ENCODE measurements at regions not wholly inside any gene's neighbourhood (a gene's known extent, or its start where the extent isn't known, plus 50 kb on each side); places are given as distances from the start of the nearest gene placed in this dataset.

- no peaks in the 10 kb centered on the region for H3K27me3 ChIP-seq
- H3K27ac ChIP-seq = no peak overlapping the region
- no peak overlapping the region for H3K4me2 ChIP-seq
- H4K20me1 ChIP-seq = no peaks in the 10 kb centered on the region
- no peak for TF ChIP-seq Cebpa-rat (IDR thresholded peaks at IDR 0.05)
- no peak overlapping the region for H3K9ac ChIP-seq
- H3K4me1 ChIP-seq = peaks cover 40% of the 10 kb centered on the region
- no peak overlapping the region for H3K4me3 ChIP-seq
- H3K36me3 ChIP-seq = no peaks in the 10 kb centered on the region
- H3K9me3 ChIP-seq = no peaks in the 10 kb centered on the region
These were observed 102.6 kb upstream of the GPR26 start for GRCh38 chr10:123563581-123563855.

GRCh38 chr10:123563994-123564393 is 102.2 kb upstream of the GPR26 start:
- Histone ChIP-seq H3K27ac (no peak overlapping the region), H3K4me2 (no peak overlapping the region), H3K4me1 (peaks cover 36% of the 10 kb centered on the region), H3K4me3 (no peak overlapping the region), H3K9ac (no peak overlapping the region), H3K36me3 (no peaks in the 10 kb centered on the region), H3K9me3 (no peaks in the 10 kb centered on the region), H3K27me3 (no peaks in the 10 kb centered on the region), H4K20me1 (no peaks in the 10 kb centered on the region)
- TF ChIP-seq Cebpa-rat (IDR thresholded peaks at IDR 0.05) = no peak

- H3K36me3 ChIP-seq = no peaks in the 10 kb centered on the region
- H3K4me2 ChIP-seq = no peak overlapping the region
- H3K27me3 ChIP-seq = no peaks in the 10 kb centered on the region
- H3K4me1 ChIP-seq = peaks cover 36% of the 10 kb centered on the region
- no peak overlapping the region for H3K27ac ChIP-seq
- TF ChIP-seq Cebpa-rat (IDR thresholded peaks at IDR 0.05) = no peak
- H3K9ac ChIP-seq = no peak overlapping the region
- H3K9me3 ChIP-seq = no peaks in the 10 kb centered on the region
- no peak overlapping the region for H3K4me3 ChIP-seq
- no peaks in the 10 kb centered on the region for H4K20me1 ChIP-seq
These were observed 101.5 kb upstream of the GPR26 start for GRCh38 chr10:123564631-123565030.

DNA sequence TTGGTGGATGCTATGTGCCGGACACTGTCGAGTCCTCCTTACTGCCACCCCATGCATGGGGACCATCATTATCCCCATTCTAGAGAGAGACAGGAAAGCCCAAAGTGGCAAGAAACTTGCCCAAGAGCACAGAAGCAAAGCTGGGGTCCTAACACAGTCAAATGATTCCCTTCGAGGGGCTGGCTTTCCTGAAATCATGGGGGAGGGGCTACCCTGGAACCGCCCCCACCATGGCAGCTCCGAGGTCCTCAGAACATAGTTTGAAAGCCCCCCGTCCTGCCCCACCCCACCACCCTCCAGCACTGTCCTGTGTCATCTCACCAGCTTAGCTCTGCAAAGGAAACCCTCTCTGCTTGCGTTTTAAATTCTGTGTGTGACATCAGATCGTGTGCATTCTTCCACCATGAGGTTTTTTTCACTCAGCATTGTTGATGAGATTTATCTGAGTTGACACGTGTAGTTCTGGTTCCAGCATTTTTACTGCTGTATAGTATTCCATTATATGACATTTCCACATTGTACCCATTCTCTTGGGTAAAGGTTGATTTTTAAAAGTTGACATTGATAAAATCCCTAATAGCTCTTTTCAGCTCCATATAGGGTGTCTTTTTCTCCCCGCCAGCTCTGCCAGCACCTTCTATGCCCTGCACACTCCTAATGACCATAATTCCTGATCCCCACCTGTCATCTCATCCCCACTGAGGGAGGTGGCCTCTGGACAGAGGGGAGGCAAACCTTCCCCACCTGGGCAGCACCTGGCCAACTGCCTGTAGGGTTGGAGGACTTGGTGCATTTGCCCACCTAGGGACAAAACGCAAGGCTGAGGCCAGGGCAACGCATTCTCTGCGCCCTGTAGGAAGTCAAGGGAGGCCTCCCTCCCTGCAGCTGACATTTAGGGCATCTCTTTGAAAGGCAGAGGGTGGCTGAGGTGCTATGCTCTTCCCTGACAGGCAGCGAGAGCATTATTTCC is 100.2 kb upstream of the GPR26 start:
- H4K20me1 ChIP-seq = no peaks in the 10 kb centered on the region
- no peak for TF ChIP-seq Cebpa-rat (IDR thresholded peaks at IDR 0.05)
- no peak overlapping the region for H3K4me3 ChIP-seq
- no peak overlapping the region for H3K27ac ChIP-seq
- no peaks in the 10 kb centered on the region for H3K36me3 ChIP-seq
- H3K27me3 ChIP-seq = no peaks in the 10 kb centered on the region
- H3K9ac ChIP-seq = no peak overlapping the region
- H3K4me2 ChIP-seq = no peak overlapping the region
- H3K9me3 ChIP-seq = no peaks in the 10 kb centered on the region
- peaks cover 36% of the 10 kb centered on the region for H3K4me1 ChIP-seq

DNA sequence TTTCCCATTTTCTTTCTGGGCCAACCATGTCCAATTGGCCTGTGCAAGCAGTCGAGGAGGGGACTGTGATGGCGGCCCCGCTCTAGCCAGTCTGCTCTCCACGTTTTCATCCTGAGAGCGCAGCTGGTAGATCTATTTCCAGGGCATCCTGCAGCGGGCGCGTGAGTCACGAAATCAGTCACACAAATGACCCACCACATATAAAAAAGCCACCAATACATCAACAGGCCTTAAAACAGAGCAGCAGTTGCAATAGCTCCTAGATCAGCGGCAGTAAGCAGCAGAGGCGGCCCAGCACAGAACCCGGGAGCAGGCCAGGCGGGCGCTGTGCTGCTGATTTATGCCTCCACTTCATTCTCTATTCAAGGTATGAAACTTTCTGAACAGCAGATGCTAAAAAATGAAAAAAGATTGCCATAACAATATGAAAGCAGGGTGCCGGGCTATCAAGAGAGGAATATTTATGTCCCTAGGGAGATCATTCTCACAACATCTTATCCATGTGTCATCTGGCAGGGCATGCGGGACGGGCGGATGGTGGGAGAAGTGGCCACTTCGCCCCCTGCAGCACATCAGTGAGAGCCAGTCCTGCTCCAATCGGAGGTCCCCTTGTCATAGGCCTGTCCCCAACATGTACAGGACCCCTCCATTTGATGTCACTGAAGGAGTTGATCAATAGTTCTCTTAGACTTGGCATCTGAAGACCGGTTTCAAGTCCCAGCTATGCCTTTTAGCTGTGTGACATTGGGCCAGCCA is 98.0 kb upstream of the GPR26 start:
- TF ChIP-seq Cebpa-rat (IDR thresholded peaks at IDR 0.05) = no peak
- no peaks in the 10 kb centered on the region for H4K20me1 ChIP-seq
- no peak overlapping the region for H3K9ac ChIP-seq
- no peaks in the 10 kb centered on the region for H3K9me3 ChIP-seq
- no peak overlapping the region for H3K27ac ChIP-seq
- H3K4me2 ChIP-seq = no peak overlapping the region
- no peaks in the 10 kb centered on the region for H3K36me3 ChIP-seq
- H3K4me3 ChIP-seq = no peak overlapping the region
- no peaks in the 10 kb centered on the region for H3K27me3 ChIP-seq
- H3K4me1 ChIP-seq = peaks cover 45% of the 10 kb centered on the region

DNA sequence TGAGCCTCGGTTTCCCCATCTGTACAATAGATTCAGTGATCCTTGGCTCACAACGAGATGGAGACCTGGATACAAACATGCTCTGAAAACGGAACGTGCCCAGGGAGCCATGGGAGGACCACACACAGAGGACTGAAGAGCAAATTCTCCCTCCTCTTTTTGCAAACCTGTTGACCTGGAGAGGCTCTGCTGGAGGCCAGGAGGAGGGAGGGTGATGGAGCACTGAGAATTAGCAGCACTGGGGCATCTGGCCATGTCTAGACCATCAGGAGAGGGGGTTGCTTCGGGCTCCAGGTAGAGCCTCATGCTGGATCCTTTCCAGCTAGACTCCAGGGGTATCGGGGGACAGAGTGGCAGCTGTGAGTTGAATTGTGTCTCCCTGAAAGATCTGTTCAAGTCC is 97.4 kb upstream of the GPR26 start:
- Histone ChIP-seq H3K27me3 (no peaks in the 10 kb centered on the region), H3K36me3 (no peaks in the 10 kb centered on the region), H3K4me1 (peaks cover 45% of the 10 kb centered on the region), H4K20me1 (no peaks in the 10 kb centered on the region), H3K9ac (no peak overlapping the region), H3K4me3 (no peak overlapping the region), H3K27ac (no peak overlapping the region), H3K4me2 (no peak overlapping the region), H3K9me3 (no peaks in the 10 kb centered on the region)
- no peak for TF ChIP-seq Cebpa-rat (IDR thresholded peaks at IDR 0.05)

DNA sequence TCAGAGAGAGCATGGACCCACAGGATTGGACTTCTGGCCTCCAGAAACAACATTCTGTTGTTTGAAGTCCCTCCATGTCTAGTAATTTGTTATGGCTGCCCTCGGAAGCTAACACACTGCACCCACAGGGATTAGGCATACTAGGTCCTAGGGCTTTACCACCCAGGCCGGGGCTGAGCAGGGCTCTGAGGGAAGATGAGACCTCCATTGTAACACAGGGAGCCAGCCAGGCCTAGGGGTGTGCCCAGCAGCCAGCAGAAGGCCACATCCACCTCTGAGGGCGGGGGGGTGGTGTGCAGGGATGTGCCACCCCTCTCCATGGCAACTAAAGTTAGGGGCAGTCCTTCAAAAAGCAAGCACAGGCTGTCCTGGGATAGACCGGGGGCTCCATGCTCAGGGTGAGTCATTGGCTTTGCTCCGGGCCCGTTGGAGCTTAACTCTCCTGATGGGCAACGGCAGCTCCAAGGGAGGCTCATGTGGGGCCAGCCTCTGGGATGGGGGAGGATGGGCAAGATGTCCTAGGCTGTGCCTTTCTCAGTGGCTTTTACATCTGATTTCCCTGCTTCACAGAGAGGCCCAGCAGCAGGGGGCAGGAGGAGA is 96.6 kb upstream of the GPR26 start:
- H4K20me1 ChIP-seq = no peaks in the 10 kb centered on the region
- H3K4me2 ChIP-seq = peak overlapping the region; percentile 94
- no peak overlapping the region for H3K27ac ChIP-seq
- H3K4me3 ChIP-seq = no peak overlapping the region
- H3K4me1 ChIP-seq = peaks cover 45% of the 10 kb centered on the region
- H3K9ac ChIP-seq = no peak overlapping the region
- TF ChIP-seq Cebpa-rat (IDR thresholded peaks at IDR 0.05) = no peak
- no peaks in the 10 kb centered on the region for H3K9me3 ChIP-seq
- no peaks in the 10 kb centered on the region for H3K36me3 ChIP-seq
- no peaks in the 10 kb centered on the region for H3K27me3 ChIP-seq

DNA sequence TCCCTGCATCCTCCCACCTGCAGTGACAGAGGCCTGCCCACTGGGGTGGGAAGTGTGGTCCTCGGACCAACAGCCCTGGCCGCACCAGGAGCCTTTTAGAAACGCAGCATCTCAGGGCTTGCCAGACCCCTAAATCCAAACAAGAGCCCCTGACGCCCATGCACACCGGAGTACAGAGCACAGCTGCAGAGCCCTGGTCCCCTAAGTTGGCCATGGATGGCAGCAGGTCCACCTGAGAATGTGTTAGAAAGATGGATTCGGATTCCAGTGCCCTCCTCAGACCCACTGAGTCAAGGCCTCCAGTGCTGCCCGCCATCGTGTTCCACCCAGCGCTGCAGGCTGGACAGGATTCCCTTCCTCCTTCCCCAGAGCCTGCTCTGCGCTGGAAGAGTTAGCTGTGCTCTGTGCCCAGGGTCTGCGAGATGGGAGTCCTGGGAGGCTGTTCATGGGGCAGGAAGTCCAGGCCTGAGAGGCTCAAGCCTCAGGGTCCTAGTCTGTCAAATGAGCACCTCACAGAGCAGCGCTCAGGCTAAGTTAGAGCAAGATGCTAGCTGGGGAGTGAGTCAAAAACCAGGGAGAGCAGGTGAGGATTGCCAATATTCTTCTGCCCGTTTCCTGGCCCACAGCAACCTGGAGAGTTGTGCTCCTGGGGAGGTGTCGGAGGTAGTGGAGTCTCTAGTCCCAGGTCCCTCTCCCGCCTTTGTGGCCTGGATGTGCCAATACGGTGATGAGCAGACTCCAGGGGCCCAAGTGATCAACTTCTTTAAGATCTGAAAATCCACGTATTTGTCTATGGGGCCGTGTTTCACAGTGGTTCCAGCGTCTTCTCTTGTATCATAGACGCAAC is 95.9 kb upstream of the GPR26 start:
- H3K9ac ChIP-seq = no peak overlapping the region
- peak overlapping the region; percentile 94 for H3K4me2 ChIP-seq
- H3K4me1 ChIP-seq = peaks cover 45% of the 10 kb centered on the region
- H4K20me1 ChIP-seq = no peaks in the 10 kb centered on the region
- H3K4me3 ChIP-seq = no peak overlapping the region
- H3K27ac ChIP-seq = peak overlapping the region; percentile 70
- H3K36me3 ChIP-seq = no peaks in the 10 kb centered on the region
- H3K27me3 ChIP-seq = no peaks in the 10 kb centered on the region
- no peak for TF ChIP-seq Cebpa-rat (IDR thresholded peaks at IDR 0.05)
- no peaks in the 10 kb centered on the region for H3K9me3 ChIP-seq

GRCh38 chr10:123570898-123571515 is 95.1 kb upstream of the GPR26 start:
- Histone ChIP-seq H3K9ac (peak overlapping the region; percentile 61; the same call in 1 of the 2 replicates), H3K4me1 (peaks cover 45% of the 10 kb centered on the region), H3K27me3 (no peaks in the 10 kb centered on the region), H3K27ac (peak overlapping the region; percentile 70), H3K4me2 (peak overlapping the region; percentile 94), H3K9me3 (no peaks in the 10 kb centered on the region), H3K36me3 (no peaks in the 10 kb centered on the region), H3K4me3 (no peak overlapping the region; the same call in 1 of the 2 replicates), H4K20me1 (no peaks in the 10 kb centered on the region)
- TF ChIP-seq Cebpa-rat (IDR thresholded peaks at IDR 0.05) = no peak

Data from BLaER1 (cell line).